AG04450 (cell line): ENCODE measurements at regions not wholly inside any gene's neighbourhood (a gene's known extent, or its start where the extent isn't known, plus 50 kb on each side); places are given as distances from the start of the nearest gene placed in this dataset.

Experiments used
- CTCF ChIA-PET: fragments of 300-600, 350-600 bp; formaldehyde crosslinking; extraction: SDS; loops from one replicate; lab custom pipeline; 2022; ENCODE audit warnings: antibody characterized with exemption, inconsistent platforms; lab: Charles Lee
- POLR2A ChIA-PET: fragments of 350-600 bp; formaldehyde crosslinking; extraction: SDS; loops from one replicate; lab custom pipeline; 2021; ENCODE audit warnings: antibody characterized with exemption, inconsistent platforms; lab: Yijun Ruan, JAX
- DNase-seq: peaks from one replicate; pipeline ENCODE4 v3.0.0-alpha.2; 2011; ENCODE audit warnings: low read depth, low spot score
- H3K27ac ChIP-seq: one replicate; pipeline ENCODE4 v1.5.1; 2012; ENCODE audit warnings: low read depth, low read length, control low read depth
- H3K27me3 ChIP-seq: one replicate; pipeline ENCODE4 v1.6.0; 2012; ENCODE audit warnings: low read length; ENCODE audit not compliant: control insufficient read depth, insufficient read depth
- H3K4me3 ChIP-seq: 2 replicates; pipeline ENCODE4 v1.5.1; 2011; ENCODE audit warnings: mild to moderate bottlenecking, low read depth, low read length, control low read depth
- H3K9me3 ChIP-seq: 2 replicates; pipeline ENCODE4 v1.5.1; 2012; ENCODE audit warnings: low read length; ENCODE audit not compliant: control insufficient read depth, insufficient read depth
- CTCF ChIP-seq: IDR thresholded peaks from 2 replicates; pipeline ENCODE4 v1.5.1; 2011; ENCODE audit warnings: low read depth, low read length, control low read depth, inconsistent platforms

GRCh38 chr3:83948771-83949170, 1010.0 kb upstream of the CADM2 start:
- POLR2A ChIA-PET = no interaction called here
- CTCF ChIA-PET = no interaction called here
- H3K9me3 ChIP-seq = no peaks in the 10 kb centered on the region; the same call in 1 of the 2 replicates
- no peaks in the 10 kb centered on the region for H3K27me3 ChIP-seq
- no peak for DNase-seq
- no peak overlapping the region for H3K4me3 ChIP-seq
- no peak overlapping the region for H3K27ac ChIP-seq
- no peak for TF ChIP-seq CTCF

GRCh38 chr3:83953417-83954089, 1005.2 kb upstream of the CADM2 start:
- POLR2A ChIA-PET = no interaction called here
- TF ChIP-seq CTCF = no peak
- DNase-seq = no peak
- no peaks in the 10 kb centered on the region; the same call in 1 of the 2 replicates for H3K9me3 ChIP-seq
- no peak overlapping the region for H3K27ac ChIP-seq
- CTCF ChIA-PET = no interaction called here
- no peak overlapping the region for H3K4me3 ChIP-seq
- no peaks in the 10 kb centered on the region for H3K27me3 ChIP-seq

- no peak for TF ChIP-seq CTCF
- Histone ChIP-seq H3K27ac (no peak overlapping the region), H3K4me3 (no peak overlapping the region), H3K27me3 (no peaks in the 10 kb centered on the region), H3K9me3 (no peaks in the 10 kb centered on the region)
- DNase-seq = no peak
- CTCF ChIA-PET = no interaction called here
- POLR2A ChIA-PET = no interaction called here
These were observed 1002.4 kb upstream of the CADM2 start for GRCh38 chr3:83956431-83956830.

- Histone ChIP-seq H3K27ac (no peak overlapping the region), H3K4me3 (no peak overlapping the region), H3K9me3 (peaks cover 7% of the 10 kb centered on the region), H3K27me3 (no peaks in the 10 kb centered on the region)
- ChIA-PET POLR2A (no interaction called here), CTCF (no interaction called here)
- DNase-seq = no peak
- TF ChIP-seq CTCF = no peak
These were observed 990.4 kb upstream of the CADM2 start for GRCh38 chr3:83968356-83968755.

GRCh38 chr3:83971666-83972065, 987.1 kb upstream of the CADM2 start:
- POLR2A ChIA-PET = no interaction called here
- H3K27me3 ChIP-seq = no peaks in the 10 kb centered on the region
- CTCF ChIA-PET = no interaction called here
- TF ChIP-seq CTCF = no peak
- H3K4me3 ChIP-seq = no peak overlapping the region
- peaks cover 12% of the 10 kb centered on the region for H3K9me3 ChIP-seq
- DNase-seq = no peak
- no peak overlapping the region for H3K27ac ChIP-seq
